NB4 (cell line): ENCODE measurements at regions not wholly inside any gene's neighbourhood (a gene's known extent, or its start where the extent isn't known, plus 50 kb on each side); places are given as distances from the start of the nearest gene placed in this dataset.

Experiments used
- DNase-seq: peaks from one replicate; pipeline ENCODE4 v3.0.0; 2010; ENCODE audit warnings: low read depth
- H3K4me3 ChIP-seq: one replicate; pipeline ENCODE4 v1.5.1; 2011; ENCODE audit warnings: mild to moderate bottlenecking, low read depth, low read length, moderate library complexity
- CTCF ChIP-seq: IDR thresholded peaks from one replicate; pipeline ENCODE4 v1.5.1; 2012; ENCODE audit warnings: low read depth, low read length
- MYC ChIP-seq: IDR thresholded peaks from 2 replicates; pipeline ENCODE4 v1.6.1; 2011; ENCODE audit warnings: low read depth, low read length
- POLR2A ChIP-seq: IDR thresholded peaks from 2 replicates; pipeline ENCODE4 v1.6.1; 2011; ENCODE audit warnings: mild to moderate bottlenecking; ENCODE audit not compliant: insufficient read length; ENCODE audit errors: extremely low read depth
- TF ChIP-seq, protein P1 (sequence below): IDR thresholded peaks from 2 replicates; pipeline ENCODE4 v1.6.1; 2011; ENCODE audit warnings: low read depth, low read length

GRCh38 chr5:100479079-100479688 is 56.0 kb upstream of the FAM174A start:
- no peak overlapping the region for H3K4me3 ChIP-seq
- TF ChIP-seq MYC: no peak
- TF ChIP-seq, protein P1, sequence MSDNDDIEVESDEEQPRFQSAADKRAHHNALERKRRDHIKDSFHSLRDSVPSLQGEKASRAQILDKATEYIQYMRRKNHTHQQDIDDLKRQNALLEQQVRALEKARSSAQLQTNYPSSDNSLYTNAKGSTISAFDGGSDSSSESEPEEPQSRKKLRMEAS: no peak
- TF ChIP-seq CTCF: peak; percentile 9
- no peak for TF ChIP-seq POLR2A
- peak; percentile 34 for DNase-seq

GRCh38 chr5:100472091-100472490 is 63.1 kb upstream of the FAM174A start:
- TF ChIP-seq CTCF (no peak), MYC (no peak)
- DNase-seq: no peak

GRCh38 chr5:100469767-100470166 is 65.4 kb upstream of the FAM174A start:
- TF ChIP-seq CTCF: no peak
- H3K4me3 ChIP-seq: no peak overlapping the region
- DNase-seq: no peak

More at GRCh38 chr5:100472091-100472490, 63.1 kb upstream of the FAM174A start:
- no peak overlapping the region for H3K4me3 ChIP-seq

DNA sequence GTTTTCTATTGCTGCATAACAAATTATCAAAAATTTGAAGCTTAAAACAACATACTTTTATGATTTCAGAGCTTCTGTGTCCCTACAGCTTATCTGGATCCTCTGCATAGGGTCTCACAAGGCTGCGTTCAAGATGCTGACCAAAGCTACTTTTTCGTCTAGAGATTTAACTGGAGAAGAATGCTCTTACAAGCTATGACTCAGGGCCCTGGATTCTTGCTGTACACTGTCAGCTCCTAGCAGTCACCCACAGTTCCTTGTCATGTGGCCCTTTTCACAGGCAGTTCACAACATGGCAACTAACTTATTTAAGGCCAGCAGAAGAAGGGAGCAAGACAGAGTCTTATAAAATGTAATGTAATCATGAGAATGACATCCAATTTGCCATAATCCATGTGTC is 70.8 kb upstream of the FAM174A start:
- H3K4me3 ChIP-seq: no peak overlapping the region
- no peak for TF ChIP-seq CTCF
- no peak for TF ChIP-seq MYC
- no peak for TF ChIP-seq POLR2A
- no peak for DNase-seq

DNA sequence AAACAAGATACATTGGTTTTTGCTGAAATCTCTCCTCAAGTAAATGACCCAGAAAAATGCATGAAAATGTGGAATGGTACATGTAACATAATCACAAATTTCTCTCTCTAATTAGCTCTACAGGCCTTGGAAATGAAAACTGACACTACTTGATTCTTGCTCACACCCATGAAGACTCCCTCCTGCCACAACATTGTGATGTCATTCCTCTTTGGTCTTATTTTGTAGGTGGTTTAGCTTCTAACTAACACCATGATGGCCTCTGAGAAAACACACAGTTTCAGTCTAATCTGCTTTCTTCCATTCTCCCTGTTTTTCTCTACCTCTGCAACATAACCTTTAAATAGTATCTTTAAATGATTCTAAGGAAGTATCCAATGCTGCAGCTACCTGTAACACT is 78.6 kb upstream of the FAM174A start:
- no peak for DNase-seq
- TF ChIP-seq MYC (no peak), CTCF (no peak), POLR2A (no peak)
- TF ChIP-seq, protein P1: no peak
- no peak overlapping the region for H3K4me3 ChIP-seq

DNA sequence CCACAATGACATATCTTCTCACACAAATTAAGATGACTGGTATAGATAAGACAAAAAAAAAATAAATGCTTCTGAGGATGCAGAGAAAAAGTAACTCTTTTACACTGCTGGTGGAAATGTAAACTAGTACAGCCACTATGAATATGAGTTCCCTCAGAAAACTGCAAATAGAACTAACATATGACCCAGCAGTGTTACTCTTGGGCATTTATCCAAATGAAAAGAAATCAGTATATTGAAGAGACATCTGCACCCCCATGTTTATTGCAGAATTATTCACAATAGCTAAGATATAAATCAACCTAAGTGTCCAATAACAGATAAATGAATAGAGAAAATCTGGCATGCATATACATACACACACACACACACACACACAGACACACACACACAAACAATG is 83.0 kb upstream of the FAM174A start:
- DNase-seq: no peak
- no peak for TF ChIP-seq CTCF
- TF ChIP-seq POLR2A: no peak
- TF ChIP-seq MYC: no peak
- TF ChIP-seq, protein P1: no peak
- H3K4me3 ChIP-seq: no peak overlapping the region
